ENCODE measurements at regions not wholly inside any gene's neighbourhood (a gene's known extent, or its start where the extent isn't known, plus 50 kb on each side); places are given as distances from the start of the nearest gene placed in this dataset.
A peak's percentile ranks its signal among the peaks of the same experiment; 100 is the strongest.
"Not testable (repeated sequence)": the region's sequence is repeated elsewhere in the genome, so short reads cannot be mapped to it uniquely, and the experiment has no call there.

DNA sequence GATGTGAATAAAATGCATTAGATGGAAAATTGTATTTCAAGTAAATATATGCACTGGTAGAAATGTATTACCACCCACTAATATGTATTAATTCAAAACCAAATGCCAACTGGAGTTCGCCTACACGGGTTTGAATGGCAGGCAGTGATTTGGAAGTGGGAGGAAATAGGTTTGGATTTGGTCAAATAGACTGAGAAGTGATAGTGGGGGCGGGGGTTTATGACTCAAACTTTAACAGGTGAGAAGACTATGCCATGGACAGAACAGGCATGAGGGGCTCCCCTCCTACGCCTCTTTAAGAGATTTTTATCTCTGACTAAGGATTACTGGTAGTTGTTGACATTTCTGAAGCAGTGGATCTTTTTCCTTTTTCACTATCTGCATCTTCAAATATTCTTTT lies 677.8 kb downstream of the NTRK3 start:
- no peak for DNase-seq (ENCODE audit: low spot score)

- no peak for DNase-seq (ENCODE audit: low spot score)
These were observed 679.2 kb downstream of the NTRK3 start for GRCh38 chr15:87577336-87577735.

GRCh38 chr15:87576486-87577176 lies 679.9 kb downstream of the NTRK3 start:
- DNase-seq (ENCODE audit: low spot score), result no peak

GRCh38 chr15:87575896-87576473 lies 680.6 kb downstream of the NTRK3 start:
- DNase-seq (ENCODE audit: low spot score), result no peak

- DNase-seq (ENCODE audit: low spot score), result no peak
These were observed 683.0 kb downstream of the NTRK3 start for GRCh38 chr15:87573534-87573933.

DNA sequence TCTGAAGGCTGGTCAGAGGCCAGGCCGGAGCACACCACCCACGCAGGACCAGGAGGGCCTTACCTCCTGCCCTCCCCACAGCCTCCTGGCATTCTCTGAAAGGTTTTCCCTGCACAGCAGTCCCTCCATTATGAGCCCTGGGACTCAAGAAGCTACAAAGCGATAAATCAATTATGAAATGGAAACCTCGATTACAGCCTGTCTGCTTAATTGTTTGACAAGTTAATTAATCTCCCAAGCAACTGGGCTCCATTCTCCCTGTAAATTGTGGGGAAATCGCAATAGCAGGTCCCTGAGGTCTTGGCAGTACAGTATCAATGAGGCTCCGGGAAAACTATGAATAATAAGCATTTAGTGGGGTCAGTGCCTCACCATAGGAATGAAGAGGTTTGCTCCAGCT lies 683.5 kb downstream of the NTRK3 start:
- no peak for DNase-seq (ENCODE audit: low spot score)

GRCh38 chr15:87572381-87572910 lies 684.1 kb downstream of the NTRK3 start:
- no peak for DNase-seq (ENCODE audit: low spot score)

GRCh38 chr15:87570206-87570605 lies 686.3 kb downstream of the NTRK3 start:
- DNase-seq (ENCODE audit: low spot score), result no peak

DNA sequence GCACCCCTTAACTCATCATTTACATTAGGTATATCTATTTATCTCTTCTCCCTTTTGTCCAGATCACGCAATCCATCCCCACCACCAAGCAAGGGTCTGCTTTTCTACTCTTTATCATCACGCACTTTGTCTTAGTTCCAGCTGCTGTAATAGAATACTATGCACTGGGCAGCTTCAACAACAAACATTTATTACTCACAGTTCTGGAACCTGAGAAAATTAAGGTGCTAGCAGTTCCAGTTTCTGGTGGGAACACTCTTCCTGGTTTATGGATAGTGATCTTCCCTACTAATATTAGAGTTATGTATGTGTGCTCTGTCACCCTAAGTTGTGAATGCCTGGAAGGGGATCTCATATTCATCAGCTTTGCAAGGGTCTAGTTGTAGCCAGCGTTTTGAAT lies 687.0 kb downstream of the NTRK3 start:
- no peak for DNase-seq (ENCODE audit: low spot score)

DNA sequence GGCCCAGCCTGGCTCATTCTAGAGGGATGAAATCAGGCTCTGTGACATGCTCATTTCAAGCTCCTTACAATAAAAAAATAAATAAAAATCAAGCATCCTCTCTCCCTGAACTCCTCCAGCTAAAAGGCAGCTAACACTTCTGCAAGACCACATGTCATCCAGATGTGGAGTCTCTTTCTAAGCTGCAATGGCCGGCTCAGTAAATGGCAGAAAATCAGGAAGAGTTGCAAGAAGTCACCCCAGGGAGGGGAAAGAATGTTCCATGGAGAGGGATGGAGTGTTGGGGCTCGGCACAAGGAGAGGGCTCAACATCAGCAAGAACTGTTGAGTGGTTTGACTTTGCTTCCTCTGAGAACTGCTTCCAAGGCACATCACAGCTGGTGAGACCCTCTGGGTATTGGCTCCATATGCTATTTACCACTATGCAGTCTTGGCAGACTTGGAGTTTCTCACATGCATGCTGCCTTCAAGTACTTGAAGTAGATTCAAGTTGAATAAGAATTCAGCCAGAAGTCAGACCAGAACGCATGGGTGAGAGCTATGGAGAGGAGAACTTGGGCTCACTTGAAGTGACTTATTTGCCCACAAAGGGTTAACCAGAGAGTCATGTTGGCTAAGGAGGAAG lies 689.0 kb downstream of the NTRK3 start:
- peak; percentile 16 for DNase-seq (ENCODE audit: low spot score)

- no peak for DNase-seq (ENCODE audit: low spot score)
These were observed 690.3 kb downstream of the NTRK3 start for GRCh38 chr15:87566236-87566635.

DNA sequence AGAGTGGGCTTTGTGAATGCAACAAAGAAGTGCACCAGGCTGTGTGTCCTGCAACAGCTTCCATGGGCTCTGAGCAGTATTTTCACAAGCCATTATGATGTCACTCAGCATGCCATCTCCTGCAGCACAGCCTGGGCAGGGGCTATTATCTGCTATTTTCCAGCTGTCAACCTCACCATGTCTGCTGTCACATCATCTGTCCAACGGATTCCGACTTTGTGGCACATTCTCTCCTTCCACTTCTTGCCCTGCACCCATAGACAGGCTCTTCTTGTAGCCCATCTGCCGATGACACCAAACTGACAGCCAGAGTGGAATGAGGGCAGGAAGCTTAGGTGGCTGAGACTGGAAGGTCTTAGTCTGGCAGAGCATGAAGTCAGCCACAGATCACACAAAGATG lies 691.9 kb downstream of the NTRK3 start:
- DNase-seq (ENCODE audit: low spot score), result no peak

DNA sequence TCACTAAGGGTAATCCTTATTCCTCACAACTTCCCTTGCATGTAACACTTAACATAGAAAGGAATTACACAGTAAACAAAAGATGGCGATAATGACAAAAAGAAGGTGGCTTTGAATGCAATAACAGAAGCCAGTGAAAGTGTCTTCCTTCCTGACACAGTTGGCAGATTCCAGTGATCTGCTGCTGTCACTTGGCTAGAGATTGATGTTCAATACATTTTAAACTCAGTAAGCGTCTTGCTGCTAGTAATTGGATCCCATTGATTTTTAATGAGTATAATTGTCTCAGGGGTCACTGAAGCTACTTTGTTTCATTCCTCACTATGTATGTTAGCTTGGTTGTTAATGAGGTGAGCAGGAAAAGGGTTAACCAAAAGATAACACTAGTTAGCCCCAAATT lies 692.7 kb downstream of the NTRK3 start:
- no peak for DNase-seq (ENCODE audit: low spot score)

GRCh38 chr15:87562203-87562602 lies 694.3 kb downstream of the NTRK3 start:
- DNase-seq (ENCODE audit: low spot score), result no peak

DNA sequence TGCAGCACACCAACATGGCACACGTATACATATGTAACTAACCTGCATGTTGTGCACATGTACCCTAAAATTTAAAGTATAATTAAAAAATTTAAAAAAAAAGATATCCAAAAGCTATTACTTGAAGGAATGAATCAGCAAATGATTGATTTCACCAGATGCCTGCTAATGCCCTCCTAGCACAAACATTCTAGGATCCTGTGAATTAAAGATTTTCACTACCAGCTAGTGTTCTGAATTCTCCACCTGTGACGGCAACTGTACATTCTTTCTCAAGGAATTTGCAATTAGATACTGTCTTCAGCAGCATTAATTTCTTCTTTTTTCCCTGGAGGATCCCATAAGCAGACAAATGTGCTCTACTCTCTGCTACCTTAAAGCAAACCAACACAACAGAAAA lies 694.9 kb downstream of the NTRK3 start:
- DNase-seq (ENCODE audit: low spot score), result no peak

GRCh38 chr15:87557881-87558280 lies 698.7 kb downstream of the NTRK3 start:
- no peak for DNase-seq (ENCODE audit: low spot score)

GRCh38 chr15:87556886-87557285 lies 699.7 kb downstream of the NTRK3 start:
- DNase-seq (ENCODE audit: low spot score), result no peak

GRCh38 chr15:87549860-87550259 lies 706.7 kb downstream of the NTRK3 start:
- no peak for DNase-seq (ENCODE audit: low spot score)

GRCh38 chr15:87549296-87549695 lies 707.2 kb downstream of the NTRK3 start:
- DNase-seq (ENCODE audit: low spot score), result no peak

- DNase-seq (ENCODE audit: low spot score), result not testable (repeated sequence)
These were observed 707.9 kb downstream of the NTRK3 start for GRCh38 chr15:87548590-87548989.

DNA sequence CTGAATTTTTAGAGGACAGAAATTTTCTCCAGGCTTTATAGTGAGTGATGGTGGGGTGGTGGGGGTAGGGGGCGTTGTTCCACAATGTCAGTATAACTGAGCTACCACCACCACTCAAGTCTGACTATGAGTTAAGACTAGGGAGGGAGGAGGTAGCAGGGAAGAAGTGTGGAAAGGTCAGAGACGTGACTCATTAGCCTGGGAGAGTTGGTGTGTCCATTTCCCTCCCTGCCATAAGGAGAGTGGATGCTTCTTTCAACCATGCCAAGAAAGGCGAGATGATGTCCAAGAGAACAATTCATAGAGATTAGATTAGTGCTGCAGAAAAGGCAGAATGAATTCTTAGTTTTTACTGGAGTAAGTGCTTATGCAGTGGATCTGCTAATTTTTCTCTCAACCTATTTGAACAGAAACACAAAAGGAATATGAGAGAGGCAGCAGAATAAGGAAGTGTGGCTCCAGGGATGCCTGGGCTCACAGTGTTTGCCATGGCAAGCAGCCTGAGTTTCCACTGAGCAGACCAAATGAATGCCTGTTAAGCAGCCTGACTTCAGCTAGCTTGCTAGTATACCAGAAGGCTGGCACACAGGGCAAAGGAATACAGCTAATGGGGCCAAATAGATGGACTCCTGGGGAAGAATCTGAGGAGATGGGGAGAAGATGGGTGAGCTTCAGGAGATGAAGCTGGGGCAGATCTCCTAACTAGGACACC lies 708.9 kb downstream of the NTRK3 start:
- DNase-seq (ENCODE audit: low spot score), result peak; percentile 43

DNA sequence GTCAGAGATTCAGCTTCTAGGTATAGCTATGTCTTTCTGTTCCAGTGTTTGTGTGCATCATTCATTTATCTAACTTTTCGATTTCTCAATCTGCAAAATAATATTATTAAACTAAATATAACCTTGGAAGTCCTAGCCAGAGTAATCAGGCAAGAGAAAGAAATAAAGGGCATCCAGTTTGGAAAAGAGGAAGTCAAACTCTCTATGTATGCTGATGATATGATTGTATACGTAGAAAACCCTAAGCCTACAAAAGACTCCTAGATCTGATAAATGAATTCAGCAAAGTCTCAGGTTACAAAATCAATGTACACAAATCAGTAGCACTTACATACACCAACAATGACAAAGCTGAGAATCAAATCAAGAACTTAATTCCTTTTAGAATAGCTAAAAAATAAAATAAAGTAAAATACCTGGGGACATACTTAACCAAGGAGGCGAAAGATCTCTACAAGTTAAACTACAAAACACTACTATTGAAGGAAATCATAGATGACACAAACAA lies 718.2 kb downstream of the NTRK3 start:
- no peak for DNase-seq (ENCODE audit: low spot score)

DNA sequence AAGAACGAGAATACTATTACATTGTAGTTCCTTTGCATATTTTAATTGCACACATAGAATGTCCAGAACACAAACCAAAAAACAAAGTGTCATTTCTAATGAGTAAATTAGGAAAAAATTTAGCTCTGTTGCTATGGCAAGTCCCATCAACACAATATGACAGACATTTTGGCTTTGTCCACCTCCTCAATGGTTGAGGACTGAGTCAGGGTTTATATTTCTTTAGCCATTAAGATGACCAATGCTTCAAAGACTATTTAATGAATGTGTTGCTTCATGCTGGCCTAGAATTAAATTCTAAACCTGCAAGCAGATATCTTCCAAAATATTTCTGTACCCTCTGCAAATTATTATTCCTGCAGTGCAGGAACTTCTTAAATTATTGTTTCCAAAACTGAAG lies 719.2 kb downstream of the NTRK3 start:
- DNase-seq (ENCODE audit: low spot score), result no peak

Data from AG20443 (cell line).